H9 (cell line): ENCODE measurements at regions not wholly inside any gene's neighbourhood (a gene's known extent, or its start where the extent isn't known, plus 50 kb on each side); places are given as distances from the start of the nearest gene placed in this dataset.

ENCODE experiments used
- DNase-seq: peaks from one replicate; pipeline ENCODE4 v3.0.0-alpha.2; 2017
- H2AFZ ChIP-seq: one replicate; pipeline ENCODE4 v1.6.1; 2013; ENCODE audit warnings: mild to moderate bottlenecking, low read length, control low read depth, moderate library complexity
- H2AK5ac ChIP-seq: 2 replicates; pipeline ENCODE4 v1.6.1; 2013; ENCODE audit warnings: low read length, control low read depth, mixed read lengths; ENCODE audit not compliant: insufficient read length
- H2BK120ac ChIP-seq: one replicate; pipeline ENCODE4 v1.6.1; 2013; ENCODE audit warnings: low read depth, mild to moderate bottlenecking, low read length, control low read depth, inconsistent platforms; ENCODE audit not compliant: poor library complexity, severe bottlenecking
- H2BK12ac ChIP-seq: 2 replicates; pipeline ENCODE4 v1.6.1; 2013; ENCODE audit warnings: low read length, control low read depth, mixed read lengths, low read depth; ENCODE audit not compliant: insufficient read length
- H2BK15ac ChIP-seq: 2 replicates; pipeline ENCODE4 v1.6.1; 2013; ENCODE audit warnings: low read depth, low read length, control low read depth
- H2BK20ac ChIP-seq: one replicate; pipeline ENCODE4 v1.6.1; 2013; ENCODE audit warnings: low read depth, mild to moderate bottlenecking, low read length, control low read depth, inconsistent platforms; ENCODE audit not compliant: poor library complexity, severe bottlenecking
- H2BK5ac ChIP-seq: 2 replicates; pipeline ENCODE4 v1.6.1; 2013; ENCODE audit warnings: low read length, control low read depth, mixed read lengths; ENCODE audit not compliant: insufficient read length
- H3K14ac ChIP-seq: 2 replicates; pipeline ENCODE4 v1.6.1; 2013; ENCODE audit warnings: low read length, control low read depth; ENCODE audit not compliant: insufficient read depth
- H3K18ac ChIP-seq: 2 replicates; pipeline ENCODE4 v1.6.1; 2013; ENCODE audit warnings: low read depth, mild to moderate bottlenecking, mixed read lengths, low read length, control low read depth; ENCODE audit not compliant: insufficient read length
- H3K23ac ChIP-seq: 2 replicates; pipeline ENCODE4 v1.6.1; 2013; ENCODE audit warnings: low read length, control low read depth, mixed read lengths, low read depth; ENCODE audit not compliant: insufficient read length
- H3K23me2 ChIP-seq: 2 replicates; pipeline ENCODE4 v1.6.1; 2013; ENCODE audit warnings: low read depth, mild to moderate bottlenecking, mixed read lengths, low read length, control low read depth; ENCODE audit not compliant: insufficient read length, poor library complexity, severe bottlenecking
- H3K27ac ChIP-seq: 2 replicates; pipeline ENCODE4 v1.5.1; 2013; ENCODE audit warnings: low read length, control low read depth, mixed read lengths, low read depth; ENCODE audit not compliant: insufficient read length
- H3K27me3 ChIP-seq: 2 replicates; pipeline ENCODE4 v1.6.1; 2013; ENCODE audit warnings: low read length, control low read depth, inconsistent platforms; ENCODE audit not compliant: insufficient read depth
- H3K4ac ChIP-seq: 2 replicates; pipeline ENCODE4 v1.6.1; 2013; ENCODE audit warnings: low read depth, mild to moderate bottlenecking, control low read depth, inconsistent platforms, low read length, moderate library complexity
- H3K4me1 ChIP-seq: 2 replicates; pipeline ENCODE4 v1.6.1; 2013; ENCODE audit warnings: low read length, control low read depth, inconsistent platforms; ENCODE audit not compliant: insufficient read depth
- H3K4me2 ChIP-seq: 2 replicates; pipeline ENCODE4 v1.6.1; 2013; ENCODE audit warnings: low read length, control low read depth, mixed read lengths; ENCODE audit not compliant: insufficient read length, insufficient read depth
- H3K56ac ChIP-seq: 2 replicates; pipeline ENCODE4 v1.6.1; 2013; ENCODE audit warnings: low read depth, mild to moderate bottlenecking, mixed read lengths, low read length, control low read depth; ENCODE audit not compliant: insufficient read length
- H3K79me1 ChIP-seq: 2 replicates; pipeline ENCODE4 v1.6.1; 2013; ENCODE audit warnings: low read depth, mild to moderate bottlenecking, moderate library complexity, low read length, control low read depth, inconsistent platforms; ENCODE audit not compliant: insufficient read depth, poor library complexity, severe bottlenecking
- H3K79me2 ChIP-seq: 2 replicates; pipeline ENCODE4 v1.6.1; 2013; ENCODE audit warnings: low read length, control low read depth, inconsistent platforms; ENCODE audit not compliant: insufficient read depth
- H3K9ac ChIP-seq: 2 replicates; pipeline ENCODE4 v1.6.1; 2013; ENCODE audit warnings: low read length, control low read depth, mixed read lengths; ENCODE audit not compliant: insufficient read length; ENCODE audit errors: extremely low read depth
- H3K9me3 ChIP-seq: one replicate; pipeline ENCODE4 v1.6.1; 2013; ENCODE audit warnings: low read depth, low read length, inconsistent platforms; ENCODE audit not compliant: control insufficient read depth
- H3T11ph ChIP-seq: one replicate; pipeline ENCODE4 v1.6.1; 2013; ENCODE audit warnings: mild to moderate bottlenecking, low read length, control low read depth, inconsistent platforms
- H4K20me1 ChIP-seq: one replicate; pipeline ENCODE4 v1.6.1; 2013; ENCODE audit not compliant: control insufficient read depth, insufficient read length, insufficient read depth
- H4K5ac ChIP-seq: 2 replicates; pipeline ENCODE4 v1.6.1; 2013; ENCODE audit warnings: low read depth, mild to moderate bottlenecking, mixed read lengths, low read length, control low read depth; ENCODE audit not compliant: insufficient read length
- H4K8ac ChIP-seq: replicated peaks from 2 replicates; pipeline ENCODE4 v1.6.1; 2013; ENCODE audit warnings: low read length, control low read depth, mixed read lengths, low read depth; ENCODE audit not compliant: insufficient read length
- H4K91ac ChIP-seq: 2 replicates; pipeline ENCODE4 v1.6.1; 2013; ENCODE audit warnings: low read depth, mild to moderate bottlenecking, moderate library complexity, mixed read lengths, low read length, control low read depth; ENCODE audit not compliant: insufficient read length
- H3K27ac Mint-ChIP-seq, 3 experiments: 2 replicates in 2 of 3; 3 replicates in 1 of 3; pipeline ENCODE4 v1.8.0; 2020 to 2021; ENCODE audit warnings: mixed read lengths in 3 of 3, mild to moderate bottlenecking in 1 of 3, moderate library complexity in 1 of 3
- H3K27me3 Mint-ChIP-seq: 2 replicates; pipeline ENCODE4 v1.8.0; 2021; ENCODE audit warnings: low read depth, mild to moderate bottlenecking, moderate library complexity, mixed read lengths
- H3K36me3 Mint-ChIP-seq, 3 experiments: 2 replicates in 2 of 3; 3 replicates in 1 of 3; pipeline ENCODE4 v1.8.0; 2020 to 2021; ENCODE audit warnings: low read depth in 3 of 3, mixed read lengths in 3 of 3; ENCODE audit not compliant: insufficient read depth in 1 of 3
- H3K4me1 Mint-ChIP-seq, 2 experiments: 2 replicates each; pipeline ENCODE4 v1.8.0; 2020; ENCODE audit warnings: mixed read lengths in 2 of 2
- H3K4me3 Mint-ChIP-seq, 2 experiments: 2 replicates in 1 of 2; 3 replicates in 1 of 2; pipeline ENCODE4 v1.8.0; 2020 to 2021; ENCODE audit warnings: mild to moderate bottlenecking in 2 of 2, mixed read lengths in 2 of 2, moderate library complexity in 1 of 2
- H3K9me3 Mint-ChIP-seq, 2 experiments: 2 replicates in 1 of 2; 3 replicates in 1 of 2; pipeline ENCODE4 v1.8.0; 2020; ENCODE audit warnings: mild to moderate bottlenecking in 2 of 2, mixed read lengths in 2 of 2, moderate library complexity in 1 of 2
- CTCF ChIP-seq: fragments of 200-600 bp; sonication (generic); conservative IDR thresholded peaks from 3 replicates; pipeline ENCODE4 v1.8.0; 2021; ENCODE audit warnings: antibody characterized with exemption, mild to moderate bottlenecking
- whole genome bisulfite sequencing: extraction: QIAGEN DNeasy Blood & Tissue Kit; methylation state at CpG from one replicate; pipeline ENCODE4 v1.1.7; 2013; ENCODE audit warnings: missing lambda C conversion rate, low lambda C conversion rate, mixed read lengths; ENCODE audit not compliant: insufficient read length; ENCODE audit errors: extremely low coverage; 5-methylcytosine and 5-hydroxymethylcytosine counted together

GRCh38 chr14:106530031-106530422, 1003.6 kb downstream of the TMEM121 start:
- Histone ChIP-seq H3K9ac (no peak overlapping the region), H3K14ac (no peak overlapping the region), H3K23ac (no peak overlapping the region), H3K4me2 (no peak overlapping the region), H2BK120ac (no peak overlapping the region), H3K23me2 (no peaks in the 10 kb centered on the region), H2AK5ac (no peak overlapping the region), H2BK12ac (no peak overlapping the region), H3K4me1 (no peaks in the 10 kb centered on the region), H4K5ac (no peak overlapping the region), H3K79me2 (no peaks in the 10 kb centered on the region), H3K27ac (no peak overlapping the region), H3K56ac (no peak overlapping the region), H2BK5ac (no peak overlapping the region), H3K18ac (no peak overlapping the region), H2BK20ac (no peak overlapping the region), H3K4ac (no peak overlapping the region), H2AFZ (no peak overlapping the region), H3K79me1 (no peaks in the 10 kb centered on the region), H3K27me3 (no peaks in the 10 kb centered on the region), H4K8ac (no peak overlapping the region), H3K9me3 (peaks cover 67% of the 10 kb centered on the region), H4K91ac (no peak overlapping the region), H3T11ph (no peak overlapping the region), H4K20me1 (no peaks in the 10 kb centered on the region), H2BK15ac (no peak overlapping the region)
- WGBS, result no CpG with 5 or more reads among the region's 3 CpGs
- no peak for DNase-seq
- H3K27me3 Mint-ChIP-seq, result peaks cover 6% of the 10 kb centered on the region
- H3K36me3 Mint-ChIP-seq, result peaks cover 10 to 19% (median 14%) of the 10 kb centered on the region in 3 experiments; a peak in 6 of 7 replicates
- peaks cover 76 to 82% of the 10 kb centered on the region in 2 experiments for H3K9me3 Mint-ChIP-seq
- H3K4me1 Mint-ChIP-seq, result no peaks in the 10 kb centered on the region
- no peak for TF ChIP-seq CTCF
- H3K27ac Mint-ChIP-seq, result no peak overlapping the region
- H3K4me3 Mint-ChIP-seq, result no peak overlapping the region
